Lung microvascular endothelial cell (primary cell): ENCODE measurements at regions not wholly inside any gene's neighbourhood (a gene's known extent, or its start where the extent isn't known, plus 50 kb on each side); places are given as distances from the start of the nearest gene placed in this dataset.
A peak's percentile ranks its signal among the peaks of the same experiment; 100 is the strongest.

ENCODE experiments used
- DNase-seq, 2 donors: peaks; one replicate each; pipeline versions ENCODE4 v3.0.0 to v3.0.0-alpha.2; 2010; ENCODE audit warnings: low read depth in 2 of 2

- DNase-seq, result peak; percentile 0 to 14
These were observed 187.4 kb upstream of the STAC start for GRCh38 chr3:36192901-36193300.

- DNase-seq, result peak; percentile 73 to 96
These were observed 186.9 kb upstream of the STAC start for GRCh38 chr3:36193448-36193847.

GRCh38 chr3:36196058-36196457 is 184.2 kb upstream of the STAC start:
- peak in 1 of 2 donors; percentile 4 for DNase-seq

- no peak for DNase-seq
These were observed 183.2 kb upstream of the STAC start for GRCh38 chr3:36197151-36197550.

- peak; percentile 30 to 31 for DNase-seq
These were observed 178.8 kb upstream of the STAC start for GRCh38 chr3:36201546-36201945.

- DNase-seq, result no peak
These were observed 173.2 kb upstream of the STAC start for GRCh38 chr3:36206956-36207580.

GRCh38 chr3:36210840-36211651 is 169.3 kb upstream of the STAC start:
- no peak for DNase-seq

GRCh38 chr3:36211652-36211999 is 168.7 kb upstream of the STAC start:
- DNase-seq, result no peak

GRCh38 chr3:36212251-36212650 is 168.1 kb upstream of the STAC start:
- DNase-seq, result no peak

GRCh38 chr3:36214460-36214859 is 165.8 kb upstream of the STAC start:
- DNase-seq, result no peak

GRCh38 chr3:36215241-36215640 is 165.1 kb upstream of the STAC start:
- DNase-seq, result no peak

- DNase-seq, result peak in 1 of 2 donors; percentile 6
These were observed 160.9 kb upstream of the STAC start for GRCh38 chr3:36219398-36219797.

- no peak for DNase-seq
These were observed 160.1 kb upstream of the STAC start for GRCh38 chr3:36220173-36220572.

- no peak for DNase-seq
These were observed 158.3 kb upstream of the STAC start for GRCh38 chr3:36221975-36222374.

GRCh38 chr3:36227980-36228379 is 152.3 kb upstream of the STAC start:
- no peak for DNase-seq

GRCh38 chr3:36229496-36229895 is 150.8 kb upstream of the STAC start:
- no peak for DNase-seq

- DNase-seq, result no peak
These were observed 147.4 kb upstream of the STAC start for GRCh38 chr3:36232797-36233489.

- DNase-seq, result no peak
These were observed 135.6 kb upstream of the STAC start for GRCh38 chr3:36244728-36245127.

- DNase-seq, result no peak
These were observed 131.9 kb upstream of the STAC start for GRCh38 chr3:36248374-36248773.

- DNase-seq, result no peak
These were observed 130.1 kb upstream of the STAC start for GRCh38 chr3:36250191-36250590.

GRCh38 chr3:36257158-36257852 is 123.0 kb upstream of the STAC start:
- no peak for DNase-seq

GRCh38 chr3:36258421-36258820 is 121.9 kb upstream of the STAC start:
- DNase-seq, result no peak
